Astrocyte of the cerebellum (primary cell): ENCODE measurements at regions not wholly inside any gene's neighbourhood (a gene's known extent, or its start where the extent isn't known, plus 50 kb on each side); places are given as distances from the start of the nearest gene placed in this dataset.
"Not testable (repeated sequence)": the region's sequence is repeated elsewhere in the genome, so short reads cannot be mapped to it uniquely, and the experiment has no call there.

ENCODE experiments used
- DNase-seq: peaks from one replicate; pipeline ENCODE4 v3.0.0-alpha.2; 2011; ENCODE audit warnings: low read depth
- H3K4me3 ChIP-seq: 2 replicates; pipeline ENCODE4 v1.5.1; 2011; ENCODE audit warnings: mild to moderate bottlenecking, low read depth, low read length, moderate library complexity
- CTCF ChIP-seq: IDR thresholded peaks from 2 replicates; pipeline ENCODE4 v1.5.1; 2012; ENCODE audit warnings: low read length, low read depth, moderate library complexity, mild to moderate bottlenecking; ENCODE audit errors: missing control alignments
- in situ Hi-C: cut with HindIII; loops from 2 replicates; pipeline ENCODE4 v1.10.0; 2017; ENCODE audit warnings: low sequenced_read_pairs

- no peak overlapping the region for H3K4me3 ChIP-seq
- in situ Hi-C loops: no loop called here
- no peak for TF ChIP-seq CTCF
- DNase-seq: no peak
Observed at GRCh38 chr7:115327326-115327725, 405.4 kb downstream of the MDFIC start.

- TF ChIP-seq CTCF: no peak
- no peak for DNase-seq
- in situ Hi-C loops: no loop called here
Observed at GRCh38 chr7:115319541-115319940, 397.6 kb downstream of the MDFIC start.

DNA sequence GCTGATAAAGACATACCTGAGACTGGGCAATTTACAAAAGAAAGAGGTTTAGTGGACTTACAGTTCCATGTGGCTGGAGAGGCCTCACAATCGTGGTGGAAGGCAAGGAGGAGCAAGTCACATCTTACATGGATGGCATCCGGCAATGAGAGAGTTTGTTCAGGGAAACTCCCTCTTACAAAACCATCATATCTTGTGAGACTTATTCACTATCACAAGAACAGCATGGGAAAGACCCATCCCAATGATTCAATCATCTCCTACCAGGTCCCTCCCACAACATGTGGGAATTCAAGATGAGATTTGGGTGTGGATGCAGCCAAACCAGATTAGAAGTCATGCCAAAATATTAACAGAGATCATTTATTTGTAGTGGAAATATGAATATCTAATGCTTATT is 388.4 kb downstream of the MDFIC start:
- H3K4me3 ChIP-seq, DNase-seq, in situ Hi-C loops: not testable (repeated sequence)

More at GRCh38 chr7:115319541-115319940, 397.6 kb downstream of the MDFIC start:
- no peak overlapping the region for H3K4me3 ChIP-seq

- in situ Hi-C loops: no loop called here
- DNase-seq: no peak
- TF ChIP-seq CTCF: no peak
- no peak overlapping the region for H3K4me3 ChIP-seq
Observed at GRCh38 chr7:115306586-115306985, 384.7 kb downstream of the MDFIC start.

- DNase-seq: no peak
- TF ChIP-seq CTCF: no peak
- in situ Hi-C loops: no loop called here
Observed at GRCh38 chr7:115300231-115300870, 378.5 kb downstream of the MDFIC start.

GRCh38 chr7:115299397-115300037 is 377.6 kb downstream of the MDFIC start:
- DNase-seq: no peak
- TF ChIP-seq CTCF: no peak
- in situ Hi-C loops: no loop called here
- no peak overlapping the region for H3K4me3 ChIP-seq

More at GRCh38 chr7:115300231-115300870, 378.5 kb downstream of the MDFIC start:
- no peak overlapping the region for H3K4me3 ChIP-seq

DNA sequence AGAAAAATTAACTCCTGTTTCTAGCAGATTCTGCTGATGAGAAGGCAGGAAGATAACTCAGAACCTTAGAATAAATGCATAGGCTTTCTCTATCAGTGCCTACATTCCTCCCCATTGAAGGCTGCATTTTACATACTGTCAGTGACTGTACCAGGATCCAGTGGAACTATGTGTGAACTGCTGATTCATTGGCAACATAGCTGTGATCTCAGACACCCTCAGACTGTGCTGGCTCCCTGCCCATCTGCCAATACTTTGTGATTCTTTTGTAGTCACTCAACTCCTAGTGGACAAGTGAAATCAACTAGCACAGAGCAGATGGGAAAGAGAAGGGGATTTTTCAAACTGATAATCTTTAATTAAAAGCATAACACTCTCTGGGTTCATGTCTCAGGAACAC is 375.8 kb downstream of the MDFIC start:
- in situ Hi-C loops: no loop called here
- DNase-seq: peak; percentile 18
- TF ChIP-seq CTCF: no peak
- no peak overlapping the region for H3K4me3 ChIP-seq
